BJ (cell line): ENCODE measurements at regions not wholly inside any gene's neighbourhood (a gene's known extent, or its start where the extent isn't known, plus 50 kb on each side); places are given as distances from the start of the nearest gene placed in this dataset.

Experiments
- CTCF ChIA-PET: fragments of 350-600 bp; formaldehyde crosslinking; extraction: SDS; loops from one replicate; lab custom pipeline; 2021; ENCODE audit warnings: antibody characterized with exemption, inconsistent platforms; lab: Yijun Ruan, JAX
- POLR2A ChIA-PET: fragments of 300-600 bp; sonication (Branson Sonifier 250); formaldehyde crosslinking; extraction: SDS; loops from one replicate; lab custom pipeline; 2021; ENCODE audit warnings: antibody characterized with exemption; lab: Charles Lee
- DNase-seq: peaks from one replicate; pipeline ENCODE4 v3.0.0-alpha.2; 2011; ENCODE audit warnings: low read depth
- H3K27me3 ChIP-seq: 2 replicates; pipeline ENCODE4 v1.6.0; 2011; ENCODE audit warnings: low read length; ENCODE audit not compliant: control insufficient read depth, insufficient read depth
- H3K36me3 ChIP-seq: 2 replicates; pipeline ENCODE4 v1.5.1; 2011; ENCODE audit warnings: low read length; ENCODE audit not compliant: control insufficient read depth, insufficient read depth
- H3K4me3 ChIP-seq: 2 replicates; pipeline ENCODE4 v1.5.1; 2011; ENCODE audit warnings: low read depth, mild to moderate bottlenecking, control low read depth, low read length
- TF ChIP-seq, protein P1 (sequence below): IDR thresholded peaks from 2 replicates; pipeline ENCODE4 v1.5.1; 2011; ENCODE audit warnings: low read depth, mild to moderate bottlenecking, control low read depth, inconsistent platforms, low read length, moderate library complexity; ENCODE audit not compliant: insufficient read depth

GRCh38 chr17:14942526-14943190, 322.5 kb downstream of the PMP22 start:
- Histone ChIP-seq H3K36me3 (no peaks in the 10 kb centered on the region), H3K4me3 (no peak overlapping the region), H3K27me3 (peaks cover 1% of the 10 kb centered on the region; the same call in 1 of the 2 replicates)
- DNase-seq: no peak
- ChIA-PET POLR2A (no interaction called here), CTCF (no interaction called here)
- TF ChIP-seq, protein P1, sequence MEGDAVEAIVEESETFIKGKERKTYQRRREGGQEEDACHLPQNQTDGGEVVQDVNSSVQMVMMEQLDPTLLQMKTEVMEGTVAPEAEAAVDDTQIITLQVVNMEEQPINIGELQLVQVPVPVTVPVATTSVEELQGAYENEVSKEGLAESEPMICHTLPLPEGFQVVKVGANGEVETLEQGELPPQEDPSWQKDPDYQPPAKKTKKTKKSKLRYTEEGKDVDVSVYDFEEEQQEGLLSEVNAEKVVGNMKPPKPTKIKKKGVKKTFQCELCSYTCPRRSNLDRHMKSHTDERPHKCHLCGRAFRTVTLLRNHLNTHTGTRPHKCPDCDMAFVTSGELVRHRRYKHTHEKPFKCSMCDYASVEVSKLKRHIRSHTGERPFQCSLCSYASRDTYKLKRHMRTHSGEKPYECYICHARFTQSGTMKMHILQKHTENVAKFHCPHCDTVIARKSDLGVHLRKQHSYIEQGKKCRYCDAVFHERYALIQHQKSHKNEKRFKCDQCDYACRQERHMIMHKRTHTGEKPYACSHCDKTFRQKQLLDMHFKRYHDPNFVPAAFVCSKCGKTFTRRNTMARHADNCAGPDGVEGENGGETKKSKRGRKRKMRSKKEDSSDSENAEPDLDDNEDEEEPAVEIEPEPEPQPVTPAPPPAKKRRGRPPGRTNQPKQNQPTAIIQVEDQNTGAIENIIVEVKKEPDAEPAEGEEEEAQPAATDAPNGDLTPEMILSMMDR: no peak

DNA sequence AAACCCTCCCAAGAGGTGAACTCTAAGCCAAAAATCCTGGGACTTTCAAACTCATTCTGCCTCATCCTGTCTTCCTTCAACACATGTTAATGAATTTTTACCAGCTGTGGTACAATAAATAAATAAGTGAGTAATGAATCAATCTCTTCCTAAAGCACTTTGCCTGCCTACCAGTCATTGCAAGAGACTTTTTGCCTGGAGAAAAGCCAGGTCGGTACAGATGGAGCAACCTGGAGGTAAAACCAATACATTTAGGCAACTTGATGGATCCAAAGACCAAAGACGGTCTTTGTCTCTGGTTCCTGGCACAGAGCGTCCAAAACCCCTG, 324.2 kb downstream of the PMP22 start:
- H3K4me3 ChIP-seq: no peak overlapping the region
- CTCF ChIA-PET: interaction anchor here (1.5 kb wide), 1 partner anchor 216 kb away, joined by 3 read pairs; no protein-coding TSS in a partner anchor
- TF ChIP-seq, protein P1: no peak
- no peaks in the 10 kb centered on the region for H3K36me3 ChIP-seq
- no peak for DNase-seq
- POLR2A ChIA-PET: no interaction called here
- H3K27me3 ChIP-seq: no peaks in the 10 kb centered on the region

- no peak for DNase-seq
- no peaks in the 10 kb centered on the region for H3K36me3 ChIP-seq
- H3K4me3 ChIP-seq: no peak overlapping the region
- ChIA-PET CTCF (interaction anchor here (1.0 to 1.5 kb wide), 2 partner anchors 14 to 216 kb away, joined by 3 read pairs; no protein-coding TSS in a partner anchor), POLR2A (no interaction called here)
- TF ChIP-seq, protein P1: no peak
- no peaks in the 10 kb centered on the region for H3K27me3 ChIP-seq
These were observed 324.8 kb downstream of the PMP22 start for GRCh38 chr17:14940108-14940937.

- TF ChIP-seq, protein P1: no peak
- ChIA-PET POLR2A (no interaction called here), CTCF (interaction anchor here (0.7 to 1.6 kb wide), 4 partner anchors 9 to 220 kb away, joined by 3 to 5 read pairs (median 4); no protein-coding TSS in a partner anchor)
- no peak for DNase-seq
- Histone ChIP-seq H3K4me3 (no peak overlapping the region), H3K27me3 (peaks cover 3% of the 10 kb centered on the region; the same call in 1 of the 2 replicates), H3K36me3 (no peaks in the 10 kb centered on the region)
These were observed 329.2 kb downstream of the PMP22 start for GRCh38 chr17:14935845-14936485.
